ENCODE measurements at regions not wholly inside any gene's neighbourhood (a gene's known extent, or its start where the extent isn't known, plus 50 kb on each side); places are given as distances from the start of the nearest gene placed in this dataset. TPM values are rescaled to one million over a fixed set of nuclear protein-coding genes. Genes with fewer than 3 reads are reported as not detected.

DNA sequence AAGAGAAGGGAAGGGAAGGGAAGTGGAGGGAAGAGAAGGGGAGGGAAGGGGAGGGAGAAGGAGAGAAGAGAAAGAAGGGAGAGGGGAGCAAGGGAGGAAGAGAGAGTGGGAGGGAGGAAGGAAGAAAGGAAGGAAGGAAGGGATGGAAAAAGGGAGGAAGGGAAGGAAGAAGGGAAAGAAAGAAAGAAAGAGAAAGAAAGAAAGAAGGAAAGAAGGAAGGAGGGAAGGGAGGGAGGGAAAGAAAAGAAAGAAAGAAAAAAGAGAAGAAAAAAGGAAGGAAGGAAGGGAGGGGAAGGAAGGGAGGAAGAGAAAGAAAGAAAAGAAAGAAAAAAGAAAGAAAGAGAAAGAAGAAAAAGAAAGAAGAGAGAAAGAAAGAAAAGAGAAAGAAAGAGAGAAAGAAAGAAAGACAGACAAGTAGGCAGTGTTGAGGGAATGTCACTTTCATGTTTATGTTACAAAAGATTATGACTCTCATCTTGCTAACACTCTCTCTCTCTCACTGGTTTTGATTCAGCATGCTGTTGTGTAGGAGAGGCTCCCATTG, 58.0 kb upstream of the ZNF804A start:
- FAIRE-seq: no peak

DNA sequence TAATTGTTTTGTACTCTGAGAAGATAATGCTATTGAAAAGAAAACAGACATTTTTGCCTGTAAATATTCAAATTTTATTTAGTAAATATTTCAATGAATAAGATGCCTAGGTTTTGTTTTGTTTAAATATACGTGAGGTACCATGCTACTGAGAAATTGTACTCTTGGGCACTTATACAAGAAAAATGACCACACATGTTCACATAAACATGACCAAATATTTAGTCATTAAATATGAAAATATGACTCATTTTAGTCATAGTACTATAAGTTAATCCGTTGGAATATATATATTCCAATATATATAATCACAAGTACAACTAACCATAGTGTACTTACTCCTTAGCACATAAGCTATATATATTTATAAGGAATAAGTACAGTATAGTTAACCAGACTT, 56.7 kb upstream of the ZNF804A start:
- DNase-seq (no peak), FAIRE-seq (no peak)
- intact Hi-C loops (cut with DNase I): no loop called here

More for the DNA sequence above, 58.0 kb upstream of the ZNF804A start:
- Histone ChIP-seq H3K9me3 (ENCODE audit: control insufficient read depth in 2 of 3, insufficient read depth in 1 of 3, low read length in 3 of 3) (no peaks in the 10 kb centered on the region), H3K4me1 (ENCODE audit: control insufficient read depth in 2 of 3, insufficient read depth in 2 of 3, low read depth in 1 of 3, low read length in 3 of 3) (no peaks in the 10 kb centered on the region), H3K36me3 (ENCODE audit: control insufficient read depth in 2 of 3, insufficient read depth in 3 of 3, low read length in 3 of 3) (no peaks in the 10 kb centered on the region), H3K27ac (ENCODE audit: low read depth in 2 of 2, low read length in 2 of 2) (no peak overlapping the region), H3K4me3 (ENCODE audit: low read length in 3 of 3) (no peak overlapping the region), H3K27me3 (ENCODE audit: control insufficient read depth, insufficient read depth, low read length) (no peaks in the 10 kb centered on the region), H3K9ac (ENCODE audit: low read length in 3 of 3) (no peak overlapping the region)
- no peak for DNase-seq
- TF ChIP-seq, protein P1, sequence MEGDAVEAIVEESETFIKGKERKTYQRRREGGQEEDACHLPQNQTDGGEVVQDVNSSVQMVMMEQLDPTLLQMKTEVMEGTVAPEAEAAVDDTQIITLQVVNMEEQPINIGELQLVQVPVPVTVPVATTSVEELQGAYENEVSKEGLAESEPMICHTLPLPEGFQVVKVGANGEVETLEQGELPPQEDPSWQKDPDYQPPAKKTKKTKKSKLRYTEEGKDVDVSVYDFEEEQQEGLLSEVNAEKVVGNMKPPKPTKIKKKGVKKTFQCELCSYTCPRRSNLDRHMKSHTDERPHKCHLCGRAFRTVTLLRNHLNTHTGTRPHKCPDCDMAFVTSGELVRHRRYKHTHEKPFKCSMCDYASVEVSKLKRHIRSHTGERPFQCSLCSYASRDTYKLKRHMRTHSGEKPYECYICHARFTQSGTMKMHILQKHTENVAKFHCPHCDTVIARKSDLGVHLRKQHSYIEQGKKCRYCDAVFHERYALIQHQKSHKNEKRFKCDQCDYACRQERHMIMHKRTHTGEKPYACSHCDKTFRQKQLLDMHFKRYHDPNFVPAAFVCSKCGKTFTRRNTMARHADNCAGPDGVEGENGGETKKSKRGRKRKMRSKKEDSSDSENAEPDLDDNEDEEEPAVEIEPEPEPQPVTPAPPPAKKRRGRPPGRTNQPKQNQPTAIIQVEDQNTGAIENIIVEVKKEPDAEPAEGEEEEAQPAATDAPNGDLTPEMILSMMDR (IDR thresholded peaks at IDR 0.05; ENCODE audit: borderline replicate concordance, extremely low read depth, insufficient read depth): no peak
- intact Hi-C loops (cut with DNase I): no loop called here

DNA sequence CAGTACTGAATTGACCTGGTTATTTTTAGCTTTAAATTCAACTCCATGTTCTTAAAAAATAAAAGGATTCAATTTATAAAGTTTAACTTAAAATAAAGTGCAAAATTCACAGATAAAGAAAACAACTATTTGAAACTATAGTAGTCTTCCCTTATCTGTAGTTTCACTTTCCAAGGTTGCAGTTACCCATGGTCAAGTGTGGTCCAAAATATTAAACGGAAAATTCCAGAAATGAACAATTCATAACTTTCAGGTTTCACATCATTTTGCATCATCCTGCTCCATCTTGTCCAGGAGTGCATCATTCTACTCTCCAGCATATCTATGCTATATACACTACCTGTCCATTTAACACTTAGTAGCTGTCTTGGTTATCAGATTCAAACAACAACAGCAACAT, 54.5 kb upstream of the ZNF804A start:
- no peak for DNase-seq
- H3K4me1 ChIP-seq (ENCODE audit: control insufficient read depth in 2 of 3, insufficient read depth in 2 of 3, low read depth in 1 of 3, low read length in 3 of 3): no peaks in the 10 kb centered on the region
- TF ChIP-seq, protein P1 (IDR thresholded peaks at IDR 0.05; ENCODE audit: borderline replicate concordance, extremely low read depth, insufficient read depth): no peak
- no peak for FAIRE-seq
- H3K9ac ChIP-seq (ENCODE audit: low read length in 3 of 3): no peak overlapping the region
- no peaks in the 10 kb centered on the region for H3K27me3 ChIP-seq (ENCODE audit: control insufficient read depth, insufficient read depth, low read length)
- H3K27ac ChIP-seq (ENCODE audit: low read depth in 2 of 2, low read length in 2 of 2): no peak overlapping the region
- intact Hi-C loops (cut with DNase I): no loop called here
- no peaks in the 10 kb centered on the region for H3K9me3 ChIP-seq (ENCODE audit: control insufficient read depth in 2 of 3, insufficient read depth in 1 of 3, low read length in 3 of 3)
- no peak overlapping the region for H3K4me3 ChIP-seq (ENCODE audit: low read length in 3 of 3)
- no peaks in the 10 kb centered on the region for H3K36me3 ChIP-seq (ENCODE audit: control insufficient read depth in 2 of 3, insufficient read depth in 3 of 3, low read length in 3 of 3)

More for the DNA sequence above, 56.7 kb upstream of the ZNF804A start:
- Histone ChIP-seq H3K27ac (ENCODE audit: low read depth in 2 of 2, low read length in 2 of 2) (no peak overlapping the region), H3K4me3 (ENCODE audit: low read length in 3 of 3) (no peak overlapping the region), H3K36me3 (ENCODE audit: control insufficient read depth in 2 of 3, insufficient read depth in 3 of 3, low read length in 3 of 3) (no peaks in the 10 kb centered on the region), H3K4me1 (ENCODE audit: control insufficient read depth in 2 of 3, insufficient read depth in 2 of 3, low read depth in 1 of 3, low read length in 3 of 3) (no peaks in the 10 kb centered on the region), H3K27me3 (ENCODE audit: control insufficient read depth, insufficient read depth, low read length) (no peaks in the 10 kb centered on the region), H3K9ac (ENCODE audit: low read length in 3 of 3) (no peak overlapping the region), H3K9me3 (ENCODE audit: control insufficient read depth in 2 of 3, insufficient read depth in 1 of 3, low read length in 3 of 3) (no peaks in the 10 kb centered on the region)
- TF ChIP-seq, protein P1 (IDR thresholded peaks at IDR 0.05; ENCODE audit: borderline replicate concordance, extremely low read depth, insufficient read depth): no peak

Small RNA genes in the stretch of these regions (microRNA-seq; reads per million reads assigned to microRNA genes)
- not detected for gene MIR548AE1
